Activated CD4-positive, CD25-positive, alpha-beta regulatory T cell treated with anti-CD3 and anti-CD28 coated beads, Interleukin-2, amount 50 U/mL, for 16 hours (primary cell): ENCODE measurements at regions not wholly inside any gene's neighbourhood (a gene's known extent, or its start where the extent isn't known, plus 50 kb on each side); places are given as distances from the start of the nearest gene placed in this dataset.
"Not testable (repeated sequence)": the region's sequence is repeated elsewhere in the genome, so short reads cannot be mapped to it uniquely, and the experiment has no call there.

Experiments used
- DNase-seq: peaks from one replicate; pipeline ENCODE4 v3.0.0-alpha.2; 2020; ENCODE audit warnings: low read depth, low spot score

- DNase-seq, result no peak
Measured at GRCh38 chr4:26175006-26175786, 145.6 kb upstream of the RBPJ start.

GRCh38 chr4:26175905-26176470 is 144.8 kb upstream of the RBPJ start:
- no peak for DNase-seq

- no peak for DNase-seq
Measured at GRCh38 chr4:26176598-26177149, 144.1 kb upstream of the RBPJ start.

GRCh38 chr4:26178854-26179253 is 142.0 kb upstream of the RBPJ start:
- DNase-seq, result no peak

GRCh38 chr4:26179316-26179760 is 141.5 kb upstream of the RBPJ start:
- DNase-seq, result no peak

GRCh38 chr4:26181616-26182015 is 139.2 kb upstream of the RBPJ start:
- DNase-seq, result no peak

GRCh38 chr4:26183017-26183416 is 137.8 kb upstream of the RBPJ start:
- DNase-seq, result no peak

GRCh38 chr4:26185436-26185835 is 135.4 kb upstream of the RBPJ start:
- no peak for DNase-seq

- DNase-seq, result no peak
Measured at GRCh38 chr4:26191353-26191752, 129.5 kb upstream of the RBPJ start.

- DNase-seq, result no peak
Measured at GRCh38 chr4:26192899-26193869, 127.6 kb upstream of the RBPJ start.

- DNase-seq, result no peak
Measured at GRCh38 chr4:26194764-26195163, 126.0 kb upstream of the RBPJ start.

- no peak for DNase-seq
Measured at GRCh38 chr4:26196567-26196966, 124.2 kb upstream of the RBPJ start.

GRCh38 chr4:26197018-26197779 is 123.6 kb upstream of the RBPJ start:
- DNase-seq, result peak; percentile 23

GRCh38 chr4:26198931-26199330 is 121.9 kb upstream of the RBPJ start:
- not testable (repeated sequence) for DNase-seq

- DNase-seq, result no peak
Measured at GRCh38 chr4:26199596-26199995, 121.2 kb upstream of the RBPJ start.

GRCh38 chr4:26201120-26201519 is 119.7 kb upstream of the RBPJ start:
- no peak for DNase-seq

- no peak for DNase-seq
Measured at GRCh38 chr4:26204249-26204825, 116.5 kb upstream of the RBPJ start.

- DNase-seq, result no peak
Measured at GRCh38 chr4:26204911-26205370, 115.9 kb upstream of the RBPJ start.

- DNase-seq, result no peak
Measured at GRCh38 chr4:26206339-26206738, 114.5 kb upstream of the RBPJ start.

GRCh38 chr4:26206999-26207398 is 113.8 kb upstream of the RBPJ start:
- no peak for DNase-seq

GRCh38 chr4:26207631-26208030 is 113.2 kb upstream of the RBPJ start:
- DNase-seq, result no peak
